GM12865 (cell line): ENCODE measurements at regions not wholly inside any gene's neighbourhood (a gene's known extent, or its start where the extent isn't known, plus 50 kb on each side); places are given as distances from the start of the nearest gene placed in this dataset.

ENCODE experiments used
- DNase-seq: peaks from one replicate; pipeline ENCODE4 v3.0.0; 2010; ENCODE audit warnings: low read depth
- H3K4me3 ChIP-seq: 2 replicates; pipeline ENCODE4 v1.5.1; 2011; ENCODE audit warnings: mild to moderate bottlenecking, low read depth, low read length, control low read depth
- TF ChIP-seq, protein P1 (sequence below): IDR thresholded peaks from 2 replicates; pipeline ENCODE4 v1.5.1; 2011; ENCODE audit warnings: low read length, control low read depth, low read depth, inconsistent platforms; ENCODE audit not compliant: insufficient read depth; ENCODE audit errors: missing control alignments

- no peak for DNase-seq
- TF ChIP-seq, protein P1, sequence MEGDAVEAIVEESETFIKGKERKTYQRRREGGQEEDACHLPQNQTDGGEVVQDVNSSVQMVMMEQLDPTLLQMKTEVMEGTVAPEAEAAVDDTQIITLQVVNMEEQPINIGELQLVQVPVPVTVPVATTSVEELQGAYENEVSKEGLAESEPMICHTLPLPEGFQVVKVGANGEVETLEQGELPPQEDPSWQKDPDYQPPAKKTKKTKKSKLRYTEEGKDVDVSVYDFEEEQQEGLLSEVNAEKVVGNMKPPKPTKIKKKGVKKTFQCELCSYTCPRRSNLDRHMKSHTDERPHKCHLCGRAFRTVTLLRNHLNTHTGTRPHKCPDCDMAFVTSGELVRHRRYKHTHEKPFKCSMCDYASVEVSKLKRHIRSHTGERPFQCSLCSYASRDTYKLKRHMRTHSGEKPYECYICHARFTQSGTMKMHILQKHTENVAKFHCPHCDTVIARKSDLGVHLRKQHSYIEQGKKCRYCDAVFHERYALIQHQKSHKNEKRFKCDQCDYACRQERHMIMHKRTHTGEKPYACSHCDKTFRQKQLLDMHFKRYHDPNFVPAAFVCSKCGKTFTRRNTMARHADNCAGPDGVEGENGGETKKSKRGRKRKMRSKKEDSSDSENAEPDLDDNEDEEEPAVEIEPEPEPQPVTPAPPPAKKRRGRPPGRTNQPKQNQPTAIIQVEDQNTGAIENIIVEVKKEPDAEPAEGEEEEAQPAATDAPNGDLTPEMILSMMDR = no peak
Measured at GRCh38 chr11:129574431-129574830, 198.8 kb downstream of the BARX2 start.

DNA sequence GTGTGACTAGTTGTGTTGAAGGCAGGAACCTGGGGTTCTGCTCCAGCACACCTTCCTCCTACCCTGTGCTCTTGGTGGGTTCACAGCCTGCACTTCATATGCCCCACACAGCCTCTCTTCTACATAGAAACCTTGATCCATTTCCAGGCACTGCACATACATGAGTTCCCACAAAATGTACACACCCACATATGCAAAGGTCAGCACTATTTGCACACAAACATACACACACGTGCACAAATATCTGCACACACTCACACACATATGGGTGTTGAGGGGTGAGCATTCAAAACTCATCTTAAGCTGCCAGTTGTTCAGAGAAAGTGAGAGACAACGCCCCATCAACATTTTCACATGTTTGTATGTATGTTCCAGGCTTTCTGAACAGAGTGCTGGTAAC, 201.0 kb downstream of the BARX2 start:
- no peak for DNase-seq
- TF ChIP-seq, protein P1 = no peak
- no peak overlapping the region for H3K4me3 ChIP-seq

More at GRCh38 chr11:129574431-129574830, 198.8 kb downstream of the BARX2 start:
- no peak overlapping the region for H3K4me3 ChIP-seq

- no peak overlapping the region for H3K4me3 ChIP-seq
- no peak for DNase-seq
- TF ChIP-seq, protein P1 = no peak
Measured at GRCh38 chr11:129578006-129578405, 202.4 kb downstream of the BARX2 start.

DNA sequence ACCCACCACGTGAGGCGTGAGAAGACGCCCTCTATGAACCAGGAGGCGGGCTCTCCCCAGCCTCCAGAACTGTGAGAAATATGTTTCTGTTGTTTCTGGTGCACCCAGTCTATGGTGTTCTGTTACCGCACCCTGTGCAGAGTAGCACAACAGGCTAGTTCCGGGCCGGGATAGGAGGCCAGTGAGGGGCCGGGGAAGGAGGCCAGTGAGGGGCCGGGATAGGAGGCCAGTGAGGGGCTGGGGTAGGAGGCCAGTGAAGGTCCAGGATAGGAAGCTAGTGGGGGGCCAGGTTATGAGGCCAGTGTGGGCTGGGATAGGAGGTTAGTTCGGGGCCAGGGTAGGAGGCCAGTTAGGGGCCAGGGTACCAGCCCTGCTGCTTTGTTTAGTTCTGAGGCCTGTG, 204.6 kb downstream of the BARX2 start:
- DNase-seq = no peak
- TF ChIP-seq, protein P1 = no peak
- no peak overlapping the region for H3K4me3 ChIP-seq

DNA sequence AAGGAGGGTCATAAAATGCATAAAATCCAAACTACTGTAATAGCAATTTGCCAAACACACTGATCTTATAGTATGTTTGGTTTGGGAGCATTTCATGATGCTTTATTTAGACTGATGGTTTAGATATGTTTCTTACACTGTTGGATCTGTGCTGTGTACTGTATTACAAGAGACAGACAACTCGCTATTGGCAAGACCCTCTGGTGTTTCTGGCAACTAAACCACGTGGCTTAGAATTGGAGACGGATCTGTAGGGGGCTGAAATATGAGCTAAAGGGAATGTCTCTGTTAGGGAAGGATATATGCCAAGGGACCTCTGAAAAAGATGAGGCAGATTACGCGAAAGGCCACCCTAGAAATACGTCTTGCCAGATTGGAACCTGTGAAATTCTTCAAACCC, 208.7 kb downstream of the BARX2 start:
- H3K4me3 ChIP-seq = no peak overlapping the region
- no peak for DNase-seq
- TF ChIP-seq, protein P1 = no peak

- DNase-seq = no peak
- no peak overlapping the region for H3K4me3 ChIP-seq
- TF ChIP-seq, protein P1 = no peak
Measured at GRCh38 chr11:129589190-129589860, 213.7 kb downstream of the BARX2 start.
